GM18499 (cell line): ENCODE measurements at regions not wholly inside any gene's neighbourhood (a gene's known extent, or its start where the extent isn't known, plus 50 kb on each side); places are given as distances from the start of the nearest gene placed in this dataset.
A peak's percentile ranks its signal among the peaks of the same experiment; 100 is the strongest.

Experiments
- ATAC-seq: cut with Tn5 transposase; IDR thresholded peaks from one replicate; pipeline ENCODE4 v1.9.1; 2021; ENCODE audit warnings: moderate number of reproducible peaks; ENCODE audit not compliant: insufficient read depth, unreplicated experiment

DNA sequence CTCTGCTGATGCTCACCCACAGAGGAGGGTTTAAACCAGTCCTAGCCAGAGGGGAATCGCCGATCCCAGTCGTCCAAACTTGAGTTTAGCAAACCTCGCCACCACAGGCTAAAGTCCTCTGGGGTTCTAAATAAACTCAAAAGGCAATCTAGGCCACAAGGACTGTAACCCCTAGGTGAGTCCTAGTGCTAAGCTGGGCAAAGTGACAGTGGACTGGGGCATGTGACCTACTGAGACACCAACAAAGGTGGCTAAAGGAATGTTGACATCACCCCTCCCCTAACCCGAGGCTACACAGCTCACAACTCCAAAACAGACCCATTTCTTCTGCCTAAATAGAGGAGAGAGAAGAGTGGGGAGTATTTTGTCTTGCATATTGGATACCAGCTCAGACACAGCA is 142.8 kb upstream of the PRDX4 start:
- no peak for ATAC-seq

- no peak for ATAC-seq
These were observed 141.8 kb upstream of the PRDX4 start for GRCh38 chrX:23525531-23525930.

DNA sequence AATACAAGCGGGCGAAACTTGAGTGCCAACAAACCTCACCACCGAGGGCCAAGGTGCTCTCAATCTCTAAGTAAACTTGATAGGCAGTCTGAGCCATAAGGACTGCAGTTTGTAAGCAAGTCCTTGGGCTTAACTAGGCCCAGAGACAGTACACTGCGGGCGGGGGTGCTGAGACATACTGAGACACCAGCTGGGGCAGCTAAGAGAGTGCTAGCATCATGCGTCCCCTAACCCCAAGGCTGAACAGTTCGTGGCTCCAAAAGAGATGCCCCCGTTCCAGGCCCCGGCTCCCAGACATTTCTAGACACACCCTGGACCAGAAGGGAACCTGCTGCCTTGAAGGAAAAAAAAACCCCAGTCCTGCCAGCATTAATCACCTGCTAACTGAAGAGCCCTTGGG is 126.8 kb upstream of the PRDX4 start:
- no peak for ATAC-seq

- no peak for ATAC-seq
These were observed 119.1 kb upstream of the PRDX4 start for GRCh38 chrX:23548164-23548563.

DNA sequence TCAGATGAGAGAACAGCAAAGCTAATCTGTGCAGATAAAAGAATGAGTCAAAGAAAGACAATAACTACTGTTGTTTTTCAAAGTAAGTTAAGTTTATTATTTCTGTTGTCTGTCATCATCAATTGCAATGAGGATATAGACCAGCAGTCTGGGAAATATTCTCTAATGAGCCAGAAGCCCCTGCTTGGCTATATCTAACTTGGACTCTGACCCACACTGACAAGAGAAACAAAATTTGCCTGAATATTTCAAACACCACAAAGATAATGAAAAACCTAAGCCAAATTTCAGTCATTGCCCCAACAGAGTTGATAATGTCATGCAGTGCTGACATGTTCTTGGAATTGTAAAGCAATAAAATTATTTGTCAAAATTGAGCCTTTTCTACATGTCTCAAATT is 115.0 kb upstream of the PRDX4 start:
- ATAC-seq, result no peak

- ATAC-seq, result no peak
These were observed 113.0 kb upstream of the PRDX4 start for GRCh38 chrX:23554304-23554703.

GRCh38 chrX:23557070-23557469 is 110.2 kb upstream of the PRDX4 start:
- ATAC-seq, result peak; percentile 86

- ATAC-seq, result no peak
These were observed 107.3 kb upstream of the PRDX4 start for GRCh38 chrX:23559975-23560374.

DNA sequence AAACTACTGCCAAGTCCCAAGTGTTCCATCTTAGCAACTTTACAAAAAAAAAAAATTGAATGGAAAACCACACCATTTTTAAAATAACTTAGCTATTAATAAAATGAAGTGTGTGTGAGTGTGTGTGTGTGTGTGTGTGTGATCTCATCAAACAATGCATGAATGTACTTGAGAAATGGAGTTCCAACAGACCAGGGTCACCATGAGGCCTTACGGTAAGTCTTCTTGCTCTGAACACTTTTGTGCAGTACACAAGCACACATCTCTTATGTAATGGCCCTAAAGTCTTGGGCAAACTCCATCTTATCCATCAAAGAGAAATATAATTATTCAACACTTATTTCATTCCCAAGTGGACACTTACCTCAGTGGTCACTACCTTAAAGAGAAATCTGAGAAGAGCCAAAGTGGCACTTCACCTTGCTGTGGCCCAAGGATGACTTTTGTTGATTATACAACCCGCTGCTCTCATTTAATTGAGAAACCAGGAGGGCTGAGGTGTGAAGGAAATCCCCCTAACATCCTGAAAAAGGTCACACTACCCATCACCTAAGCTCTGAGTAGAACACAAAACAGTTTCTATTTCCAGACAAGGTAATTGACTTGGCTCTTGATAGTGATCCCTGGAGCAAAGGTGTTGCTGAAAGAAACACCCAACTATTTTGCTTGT is 96.5 kb upstream of the PRDX4 start:
- no peak for ATAC-seq

- no peak for ATAC-seq
These were observed 92.0 kb upstream of the PRDX4 start for GRCh38 chrX:23575281-23575680.

DNA sequence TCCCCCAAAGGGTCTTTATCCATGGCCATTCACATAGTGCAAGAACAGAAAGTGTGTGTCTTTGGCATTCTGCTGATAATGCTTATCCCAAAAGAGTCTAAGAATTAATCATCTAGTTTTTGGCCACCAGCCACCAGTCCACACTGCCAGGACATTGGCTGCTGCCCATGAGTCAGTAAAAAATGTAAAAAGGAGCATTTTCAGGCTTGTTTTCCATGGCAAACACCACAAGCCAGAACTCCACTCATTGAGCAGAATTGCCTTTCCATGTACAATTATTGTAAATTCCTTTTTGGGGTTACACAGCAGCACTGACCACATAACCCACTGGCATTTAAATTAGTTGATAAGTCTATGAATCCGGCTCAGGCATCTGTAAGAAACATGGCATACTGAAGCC is 89.2 kb upstream of the PRDX4 start:
- no peak for ATAC-seq

GRCh38 chrX:23589496-23589895 is 77.8 kb upstream of the PRDX4 start:
- ATAC-seq, result no peak

DNA sequence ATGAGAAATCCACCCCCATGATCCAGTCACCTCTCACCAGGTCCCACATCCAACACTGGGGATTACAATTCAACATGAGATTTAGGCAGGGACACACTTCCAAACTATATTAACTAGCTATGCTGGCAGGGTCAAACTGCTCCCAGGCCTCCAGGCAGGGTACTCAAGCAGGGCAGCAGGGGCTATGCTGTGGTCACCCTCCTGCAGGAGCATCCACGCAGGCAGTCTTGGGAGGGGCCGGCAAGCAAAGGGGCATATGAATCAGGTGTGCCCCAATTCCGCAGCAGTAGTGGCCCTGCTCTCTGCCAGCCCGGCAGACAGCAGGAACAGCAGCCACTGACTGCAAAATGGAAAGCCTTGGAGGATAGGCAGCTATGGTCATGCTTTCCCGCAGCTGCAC is 74.6 kb upstream of the PRDX4 start:
- ATAC-seq, result no peak

DNA sequence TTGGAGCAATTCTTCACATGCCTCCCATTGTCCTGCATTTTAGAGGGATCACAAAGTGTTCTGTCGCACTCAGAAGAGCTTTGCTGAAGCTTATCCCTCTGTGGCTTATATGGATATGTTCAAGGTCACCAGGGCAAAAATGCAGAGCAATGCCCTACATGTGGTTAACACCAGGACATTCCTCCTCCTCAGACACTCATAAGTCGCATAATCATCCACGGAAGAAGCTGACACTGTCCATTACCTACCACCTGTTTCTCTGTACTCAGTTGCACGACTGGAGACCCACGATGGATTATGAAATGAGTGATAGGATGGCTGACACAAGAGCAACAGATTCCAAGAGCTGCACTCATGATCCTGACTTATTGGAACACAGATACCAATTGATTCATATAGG is 68.7 kb upstream of the PRDX4 start:
- no peak for ATAC-seq

DNA sequence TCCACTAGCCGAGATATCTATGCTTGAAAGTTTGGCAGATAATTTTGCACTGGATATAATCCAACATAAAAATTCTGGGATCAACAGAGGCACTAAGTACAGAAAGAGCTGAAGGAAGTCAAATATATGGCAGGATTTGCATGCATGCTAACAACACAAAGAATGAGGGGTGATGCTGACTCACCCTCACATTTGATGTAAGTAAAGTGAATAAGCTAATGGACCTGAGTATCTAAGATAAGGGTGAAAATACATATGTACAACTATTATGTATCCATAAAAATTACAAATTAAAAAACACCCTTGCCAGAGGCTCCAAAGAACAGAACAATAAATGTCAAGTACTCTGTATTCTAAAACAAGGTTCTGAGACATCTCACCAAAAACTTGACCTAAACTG is 63.8 kb upstream of the PRDX4 start:
- no peak for ATAC-seq

GRCh38 chrX:23610495-23610894 is 56.8 kb upstream of the PRDX4 start:
- no peak for ATAC-seq

DNA sequence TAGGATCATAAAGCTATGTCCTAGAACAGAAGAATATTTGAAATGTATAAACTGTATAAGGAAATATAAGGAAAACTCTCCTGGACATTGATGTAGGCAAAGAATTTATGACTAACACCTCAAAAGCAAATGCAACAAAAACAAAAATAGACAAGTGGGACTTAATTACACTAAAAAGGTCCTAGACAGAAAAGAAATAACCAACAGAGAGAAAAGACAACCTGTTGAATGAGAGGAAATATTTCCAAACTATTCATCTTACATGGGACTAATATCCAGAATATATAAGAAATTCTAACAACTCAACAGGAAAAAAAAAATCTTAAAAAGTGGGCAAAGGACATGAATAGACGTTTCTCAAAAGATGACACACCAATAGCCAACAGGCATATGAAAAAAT is 54.4 kb upstream of the PRDX4 start:
- ATAC-seq, result no peak

- ATAC-seq, result no peak
These were observed 50.9 kb upstream of the PRDX4 start for GRCh38 chrX:23616361-23616760.
